Osteoblast (primary cell): ENCODE measurements at regions not wholly inside any gene's neighbourhood (a gene's known extent, or its start where the extent isn't known, plus 50 kb on each side); places are given as distances from the start of the nearest gene placed in this dataset.

ENCODE experiments used
- DNase-seq: peaks from one replicate; pipeline ENCODE4 v3.0.0; 2011; ENCODE audit warnings: low spot score, mixed read lengths; ENCODE audit not compliant: insufficient read length; ENCODE audit errors: missing footprints
- H2AFZ ChIP-seq: 2 replicates; pipeline ENCODE4 v1.6.0; 2011; ENCODE audit warnings: mild to moderate bottlenecking, low read length
- H3K27ac ChIP-seq: 2 replicates; pipeline ENCODE4 v1.5.1; 2011; ENCODE audit warnings: mild to moderate bottlenecking, low read depth, low read length, moderate library complexity
- H3K27me3 ChIP-seq: 2 replicates; pipeline ENCODE4 v1.6.0; 2012; ENCODE audit warnings: mild to moderate bottlenecking, control low read depth, inconsistent platforms, low read length, moderate library complexity; ENCODE audit not compliant: insufficient read depth
- H3K36me3 ChIP-seq: 2 replicates; pipeline ENCODE4 v1.5.1; 2011; ENCODE audit warnings: mild to moderate bottlenecking, low read length, control low read depth, moderate library complexity; ENCODE audit not compliant: insufficient read depth
- H3K4me1 ChIP-seq: 2 replicates; pipeline ENCODE4 v1.5.1; 2011; ENCODE audit warnings: mild to moderate bottlenecking, low read length, control low read depth, moderate library complexity; ENCODE audit not compliant: insufficient read depth
- H3K4me2 ChIP-seq: 2 replicates; pipeline ENCODE4 v1.6.0; 2011; ENCODE audit warnings: mild to moderate bottlenecking, low read length; ENCODE audit not compliant: insufficient read depth
- H3K4me3 ChIP-seq: fragments of 200-600 bp; sonication (generic); 3 replicates; pipeline ENCODE4 v1.5.1; 2012; ENCODE audit warnings: mild to moderate bottlenecking, low read length, inconsistent platforms; ENCODE audit not compliant: insufficient read depth
- H3K79me2 ChIP-seq: 2 replicates; pipeline ENCODE4 v1.6.0; 2012; ENCODE audit warnings: mild to moderate bottlenecking, low read length, control low read depth, inconsistent platforms; ENCODE audit not compliant: insufficient read depth
- H3K9me3 ChIP-seq: 2 replicates; pipeline ENCODE4 v1.5.1; 2011; ENCODE audit warnings: low read depth, low read length, control low read depth
- H4K20me1 ChIP-seq: 2 replicates; pipeline ENCODE4 v1.6.0; 2012; ENCODE audit warnings: mild to moderate bottlenecking, low read length, control low read depth; ENCODE audit not compliant: insufficient read depth
- TF ChIP-seq, protein P1 (sequence below): IDR thresholded peaks from 2 replicates; pipeline ENCODE4 v1.5.1; 2011; ENCODE audit warnings: mild to moderate bottlenecking, low read depth, low read length, moderate library complexity; ENCODE audit errors: extremely low read depth

DNA sequence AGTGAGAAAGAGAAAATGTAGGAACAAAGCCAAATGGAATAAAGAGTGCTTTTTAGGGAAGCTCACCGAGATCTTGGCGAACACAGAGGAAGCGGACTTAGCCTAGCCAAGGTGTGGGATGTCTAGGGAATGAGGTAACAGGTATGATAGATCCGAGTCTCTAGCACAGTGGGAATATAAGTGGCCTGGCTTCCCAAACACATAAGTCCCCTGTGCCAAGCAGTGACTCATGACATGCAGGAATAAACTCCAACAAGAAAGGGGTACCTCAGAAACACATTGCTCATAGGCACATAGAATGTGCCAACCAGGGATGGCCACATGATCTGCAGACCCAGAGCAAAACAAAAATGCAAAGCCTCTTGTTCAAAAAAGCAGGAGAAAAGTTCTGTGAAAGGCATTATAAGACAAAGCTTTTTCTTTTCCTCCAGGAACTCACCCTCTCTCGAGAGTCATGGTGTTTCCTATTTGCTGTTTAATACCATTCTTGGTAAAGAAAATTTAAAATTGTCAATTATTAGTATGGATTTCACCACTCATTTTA, 542.5 kb downstream of the GATA3 start:
- TF ChIP-seq, protein P1, sequence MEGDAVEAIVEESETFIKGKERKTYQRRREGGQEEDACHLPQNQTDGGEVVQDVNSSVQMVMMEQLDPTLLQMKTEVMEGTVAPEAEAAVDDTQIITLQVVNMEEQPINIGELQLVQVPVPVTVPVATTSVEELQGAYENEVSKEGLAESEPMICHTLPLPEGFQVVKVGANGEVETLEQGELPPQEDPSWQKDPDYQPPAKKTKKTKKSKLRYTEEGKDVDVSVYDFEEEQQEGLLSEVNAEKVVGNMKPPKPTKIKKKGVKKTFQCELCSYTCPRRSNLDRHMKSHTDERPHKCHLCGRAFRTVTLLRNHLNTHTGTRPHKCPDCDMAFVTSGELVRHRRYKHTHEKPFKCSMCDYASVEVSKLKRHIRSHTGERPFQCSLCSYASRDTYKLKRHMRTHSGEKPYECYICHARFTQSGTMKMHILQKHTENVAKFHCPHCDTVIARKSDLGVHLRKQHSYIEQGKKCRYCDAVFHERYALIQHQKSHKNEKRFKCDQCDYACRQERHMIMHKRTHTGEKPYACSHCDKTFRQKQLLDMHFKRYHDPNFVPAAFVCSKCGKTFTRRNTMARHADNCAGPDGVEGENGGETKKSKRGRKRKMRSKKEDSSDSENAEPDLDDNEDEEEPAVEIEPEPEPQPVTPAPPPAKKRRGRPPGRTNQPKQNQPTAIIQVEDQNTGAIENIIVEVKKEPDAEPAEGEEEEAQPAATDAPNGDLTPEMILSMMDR, result no peak

DNA sequence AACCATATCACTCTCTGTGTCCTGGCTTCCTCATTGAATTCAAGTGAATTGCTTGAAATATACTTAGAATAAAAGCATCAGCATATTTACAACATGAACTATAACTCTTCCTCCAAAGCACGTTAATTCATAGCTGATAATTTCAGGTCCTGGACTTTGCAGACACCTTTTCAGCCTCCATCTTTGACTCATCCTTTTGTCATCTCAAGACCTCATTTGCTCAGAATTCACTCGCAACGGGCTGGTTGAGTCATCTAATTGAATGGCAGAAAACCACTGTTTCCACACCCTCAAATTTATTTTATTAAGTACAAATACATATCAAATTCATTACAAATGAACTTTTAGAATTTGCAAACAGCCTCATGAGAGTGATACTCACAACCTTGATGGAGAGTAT, 545.7 kb downstream of the GATA3 start:
- Histone ChIP-seq H3K27me3 (no peaks in the 10 kb centered on the region), H3K36me3 (no peaks in the 10 kb centered on the region), H3K27ac (no peak overlapping the region), H2AFZ (no peak overlapping the region), H4K20me1 (no peaks in the 10 kb centered on the region), H3K4me2 (no peak overlapping the region), H3K9me3 (peaks cover 4% of the 10 kb centered on the region), H3K4me3 (no peak overlapping the region), H3K4me1 (no peaks in the 10 kb centered on the region), H3K79me2 (no peaks in the 10 kb centered on the region)
- DNase-seq, result no peak
- TF ChIP-seq, protein P1, result no peak

More for the DNA sequence above, 542.5 kb downstream of the GATA3 start:
- no peak for DNase-seq
- Histone ChIP-seq H2AFZ (no peak overlapping the region), H3K36me3 (no peaks in the 10 kb centered on the region), H3K79me2 (no peaks in the 10 kb centered on the region), H3K4me3 (no peak overlapping the region), H3K27ac (no peak overlapping the region), H4K20me1 (no peaks in the 10 kb centered on the region), H3K27me3 (no peaks in the 10 kb centered on the region), H3K4me1 (no peaks in the 10 kb centered on the region), H3K4me2 (no peak overlapping the region), H3K9me3 (no peaks in the 10 kb centered on the region)

DNA sequence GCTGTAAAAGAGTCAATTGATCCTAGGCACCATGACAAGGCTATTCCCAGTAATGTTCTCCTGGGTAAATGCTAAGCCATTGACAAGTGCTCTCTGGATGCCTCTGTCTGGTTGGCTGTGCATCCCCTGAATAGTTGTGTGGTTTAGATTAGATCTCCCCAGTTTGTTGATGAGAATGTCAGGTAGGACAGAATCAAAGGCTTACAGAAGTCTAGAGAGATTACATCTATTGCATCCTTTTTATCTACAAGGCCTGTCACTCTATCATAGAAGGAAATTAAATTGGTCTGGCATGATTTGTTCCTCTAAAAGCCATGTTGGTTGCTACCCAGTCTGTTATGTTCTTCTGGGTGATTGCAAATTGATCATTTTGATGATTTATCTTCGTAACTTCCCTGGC, 548.3 kb downstream of the GATA3 start:
- Histone ChIP-seq H3K4me2 (no peak overlapping the region), H3K27me3 (no peaks in the 10 kb centered on the region), H3K9me3 (peaks cover 4% of the 10 kb centered on the region), H3K27ac (no peak overlapping the region), H3K4me1 (no peaks in the 10 kb centered on the region), H3K4me3 (no peak overlapping the region), H4K20me1 (no peaks in the 10 kb centered on the region), H3K79me2 (no peaks in the 10 kb centered on the region), H2AFZ (no peak overlapping the region), H3K36me3 (no peaks in the 10 kb centered on the region)
- DNase-seq, result no peak
- TF ChIP-seq, protein P1, result no peak

DNA sequence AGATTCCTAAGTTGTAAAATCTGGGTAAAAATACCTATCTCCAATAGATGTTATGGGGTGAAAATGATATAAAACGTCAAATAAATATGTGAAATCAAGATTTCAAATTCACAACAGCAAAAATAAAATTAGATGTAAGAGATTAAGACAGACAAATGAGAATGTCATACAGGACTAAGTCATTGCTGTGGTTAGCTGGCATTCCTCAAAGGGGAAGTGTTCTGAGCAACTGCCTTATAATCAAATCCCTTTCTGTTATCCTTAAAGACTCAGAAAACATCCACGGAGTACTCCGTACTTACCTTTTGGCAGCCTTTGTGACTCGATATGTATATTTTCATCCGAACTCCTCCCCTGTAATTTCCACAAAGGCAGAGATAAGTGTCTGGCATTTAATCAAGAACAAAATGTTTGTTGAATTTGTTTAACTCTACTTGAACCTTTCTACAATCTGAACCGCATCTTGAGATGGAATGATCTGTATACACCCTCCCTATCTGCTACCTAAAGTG, 559.6 kb downstream of the GATA3 start:
- no peak overlapping the region for H3K4me3 ChIP-seq
- H3K4me1 ChIP-seq, result no peaks in the 10 kb centered on the region
- no peak for DNase-seq
- no peaks in the 10 kb centered on the region for H3K27me3 ChIP-seq
- no peaks in the 10 kb centered on the region for H4K20me1 ChIP-seq
- no peaks in the 10 kb centered on the region for H3K36me3 ChIP-seq
- H3K9me3 ChIP-seq, result peaks cover 5% of the 10 kb centered on the region
- no peak overlapping the region for H2AFZ ChIP-seq
- no peak overlapping the region for H3K4me2 ChIP-seq
- no peak overlapping the region for H3K27ac ChIP-seq
- H3K79me2 ChIP-seq, result no peaks in the 10 kb centered on the region
- TF ChIP-seq, protein P1, result no peak
